Endodermal cell (in vitro differentiated cells): ENCODE measurements at regions not wholly inside any gene's neighbourhood (a gene's known extent, or its start where the extent isn't known, plus 50 kb on each side); places are given as distances from the start of the nearest gene placed in this dataset.

Source experiments
- DNase-seq: peaks from one replicate; pipeline ENCODE4 v3.0.0-alpha.2; 2017
- H3K27ac ChIP-seq: 2 replicates; pipeline ENCODE4 v1.5.1; 2013; ENCODE audit warnings: mild to moderate bottlenecking, low read depth, low read length, moderate library complexity
- H3K27me3 ChIP-seq: 2 replicates; pipeline ENCODE4 v1.6.1; 2013; ENCODE audit warnings: mild to moderate bottlenecking, low read length, moderate library complexity; ENCODE audit not compliant: insufficient read depth, control insufficient read depth, poor library complexity, severe bottlenecking
- H3K36me3 ChIP-seq: 2 replicates; pipeline ENCODE4 v1.7.0; 2013; ENCODE audit warnings: mild to moderate bottlenecking, low read length, moderate library complexity; ENCODE audit not compliant: control insufficient read depth, insufficient read depth
- H3K4me1 ChIP-seq: one replicate; pipeline ENCODE4 v1.7.0; 2013; ENCODE audit warnings: low read length; ENCODE audit not compliant: control insufficient read depth, insufficient read depth
- H3K4me3 ChIP-seq: 2 replicates; pipeline ENCODE4 v1.5.1; 2013; ENCODE audit warnings: mild to moderate bottlenecking, low read length, moderate library complexity
- H3K9ac ChIP-seq: 2 replicates; pipeline ENCODE4 v1.6.1; 2013; ENCODE audit warnings: mild to moderate bottlenecking, low read length, moderate library complexity; ENCODE audit not compliant: poor library complexity, severe bottlenecking; ENCODE audit errors: extremely low read depth
- H3K9me3 ChIP-seq: 2 replicates; pipeline ENCODE4 v1.6.1; 2013; ENCODE audit warnings: mild to moderate bottlenecking, low read length, moderate library complexity; ENCODE audit not compliant: control insufficient read depth
- H3K27ac Mint-ChIP-seq: 2 replicates; pipeline ENCODE4 v1.8.0; 2020; ENCODE audit warnings: mixed read lengths
- H3K27me3 Mint-ChIP-seq: 2 replicates; pipeline ENCODE4 v1.8.0; 2021; ENCODE audit warnings: mild to moderate bottlenecking, mixed read lengths; ENCODE audit not compliant: insufficient read depth
- H3K36me3 Mint-ChIP-seq: 2 replicates; pipeline ENCODE4 v1.8.0; 2020; ENCODE audit warnings: low read depth, mixed read lengths
- H3K4me1 Mint-ChIP-seq: 2 replicates; pipeline ENCODE4 v1.8.0; 2020; ENCODE audit warnings: mixed read lengths
- H3K4me3 Mint-ChIP-seq: 2 replicates; pipeline ENCODE4 v1.8.0; 2020; ENCODE audit warnings: mild to moderate bottlenecking, moderate library complexity, mixed read lengths
- H3K9me3 Mint-ChIP-seq: 2 replicates; pipeline ENCODE4 v1.8.0; 2020; ENCODE audit warnings: mild to moderate bottlenecking, mixed read lengths
- CTCF ChIP-seq: fragments of 200-600 bp; sonication (generic); conservative IDR thresholded peaks from 2 replicates; pipeline ENCODE4 v1.5.0; 2021; ENCODE audit warnings: antibody characterized with exemption, mild to moderate bottlenecking
- WGBS, 2 experiments: methylation state at CpG; one replicate each; pipeline versions ENCODE4 v1.1.5 to v1.1.7; 2013; ENCODE audit warnings: missing lambda C conversion rate in 2 of 2, mixed read lengths in 1 of 2; ENCODE audit not compliant: insufficient coverage in 1 of 2, insufficient read length in 1 of 2; 5-methylcytosine and 5-hydroxymethylcytosine counted together

GRCh38 chr1:75053207-75053606, 81.0 kb upstream of the LHX8 start:
- peaks cover 6% of the 10 kb centered on the region for H3K9me3 Mint-ChIP-seq
- no peaks in the 10 kb centered on the region for H3K4me1 ChIP-seq
- peaks cover 3% of the 10 kb centered on the region for H3K4me1 Mint-ChIP-seq
- H3K27ac ChIP-seq = no peak overlapping the region
- H3K36me3 ChIP-seq = no peaks in the 10 kb centered on the region
- peaks cover 7% of the 10 kb centered on the region for H3K27me3 ChIP-seq
- no peak overlapping the region for H3K27ac Mint-ChIP-seq
- no peaks in the 10 kb centered on the region for H3K36me3 Mint-ChIP-seq
- H3K4me3 ChIP-seq = no peak overlapping the region
- DNase-seq = peak; percentile 61
- TF ChIP-seq CTCF = peak; percentile 74
- WGBS, 2 experiments = 68 to 71% methylated on average over 2 of the region's 2 CpGs
- no peak overlapping the region for H3K9ac ChIP-seq
- H3K4me3 Mint-ChIP-seq = no peak overlapping the region
- peaks cover 16% of the 10 kb centered on the region for H3K27me3 Mint-ChIP-seq
- peaks cover 8% of the 10 kb centered on the region for H3K9me3 ChIP-seq

GRCh38 chr1:75058424-75058823, 75.8 kb upstream of the LHX8 start:
- Mint-ChIP-seq H3K4me1 (peaks cover 9% of the 10 kb centered on the region), H3K36me3 (no peaks in the 10 kb centered on the region), H3K4me3 (no peak overlapping the region), H3K27ac (no peak overlapping the region), H3K9me3 (peaks cover 6% of the 10 kb centered on the region), H3K27me3 (peaks cover 15% of the 10 kb centered on the region)
- Histone ChIP-seq H3K9me3 (peaks cover 8% of the 10 kb centered on the region), H3K9ac (no peak overlapping the region), H3K27ac (no peak overlapping the region), H3K4me3 (no peak overlapping the region), H3K4me1 (no peaks in the 10 kb centered on the region), H3K27me3 (peaks cover 16% of the 10 kb centered on the region), H3K36me3 (no peaks in the 10 kb centered on the region)
- no peak for TF ChIP-seq CTCF
- no peak for DNase-seq

- 100% methylated on average over 1 of the region's 1 CpG; no CpG with 5 or more reads in 1 of the 2 experiments for WGBS, 2 experiments
- Histone ChIP-seq H3K4me1 (no peaks in the 10 kb centered on the region), H3K4me3 (no peak overlapping the region), H3K9ac (no peak overlapping the region), H3K36me3 (no peaks in the 10 kb centered on the region), H3K9me3 (no peaks in the 10 kb centered on the region), H3K27me3 (peaks cover 10% of the 10 kb centered on the region), H3K27ac (no peak overlapping the region)
- Mint-ChIP-seq H3K27me3 (peaks cover 6% of the 10 kb centered on the region), H3K4me3 (no peak overlapping the region), H3K4me1 (peaks cover 9% of the 10 kb centered on the region), H3K36me3 (no peaks in the 10 kb centered on the region), H3K27ac (no peak overlapping the region), H3K9me3 (no peaks in the 10 kb centered on the region)
- TF ChIP-seq CTCF = no peak
- DNase-seq = no peak
Measured at GRCh38 chr1:75062111-75062510, 72.1 kb upstream of the LHX8 start.
